ENCODE measurements at regions not wholly inside any gene's neighbourhood (a gene's known extent, or its start where the extent isn't known, plus 50 kb on each side); places are given as distances from the start of the nearest gene placed in this dataset.
A peak's percentile ranks its signal among the peaks of the same experiment; 100 is the strongest.

DNA sequence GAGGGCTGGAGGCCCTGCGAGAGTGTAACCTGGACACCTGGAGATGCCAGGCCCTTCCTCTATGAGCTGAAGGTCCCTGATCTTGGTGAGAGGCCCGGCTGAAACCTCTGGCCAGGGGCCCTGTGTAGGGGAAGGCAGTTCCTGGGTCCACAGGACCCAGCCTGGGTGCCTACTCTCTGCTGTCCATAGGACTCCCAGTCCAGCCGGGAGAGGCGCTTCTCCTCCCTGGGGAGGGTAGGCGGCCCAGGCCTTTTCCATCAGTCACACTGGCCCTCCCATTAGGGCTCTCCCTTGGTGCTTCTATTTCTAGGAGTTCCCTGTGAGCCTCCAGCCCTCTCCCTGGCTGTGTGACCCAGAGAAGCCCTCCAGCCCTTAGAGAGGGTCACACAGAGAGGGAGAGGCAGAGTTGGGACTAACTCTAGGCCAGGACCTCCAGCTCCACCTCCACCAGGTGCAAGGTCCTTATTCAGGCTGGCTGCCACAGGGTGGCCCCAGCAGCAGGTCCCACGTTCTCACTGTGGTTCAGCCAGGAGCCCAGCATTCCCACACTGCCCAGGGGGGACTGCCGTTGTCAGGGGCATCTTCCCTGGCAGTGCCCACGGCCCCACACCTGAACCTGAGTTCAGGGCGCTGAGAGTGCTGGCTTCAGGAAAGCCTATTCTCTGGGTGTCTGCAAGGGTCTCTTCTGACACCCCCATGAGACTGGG is 146.8 kb downstream of the SMAD6 start:
- no peak for DNase-seq

DNA sequence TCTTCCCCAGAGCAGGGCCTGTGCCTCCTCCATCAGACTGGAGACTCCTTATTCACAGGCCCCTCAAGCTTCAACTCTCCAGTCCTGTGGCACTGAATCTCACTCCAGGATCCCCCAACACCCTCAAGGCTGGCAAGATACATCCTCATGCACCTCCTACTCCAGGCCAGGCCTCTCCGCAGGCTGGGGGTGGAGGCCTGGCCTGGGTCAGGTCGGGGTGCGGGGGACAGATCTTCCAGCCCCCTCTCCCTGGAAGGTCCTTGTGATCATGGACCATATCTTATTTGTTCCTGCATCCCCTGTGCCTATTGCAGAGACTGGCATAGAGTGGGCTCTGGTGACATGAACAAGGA is 147.3 kb downstream of the SMAD6 start:
- no peak for DNase-seq

DNA sequence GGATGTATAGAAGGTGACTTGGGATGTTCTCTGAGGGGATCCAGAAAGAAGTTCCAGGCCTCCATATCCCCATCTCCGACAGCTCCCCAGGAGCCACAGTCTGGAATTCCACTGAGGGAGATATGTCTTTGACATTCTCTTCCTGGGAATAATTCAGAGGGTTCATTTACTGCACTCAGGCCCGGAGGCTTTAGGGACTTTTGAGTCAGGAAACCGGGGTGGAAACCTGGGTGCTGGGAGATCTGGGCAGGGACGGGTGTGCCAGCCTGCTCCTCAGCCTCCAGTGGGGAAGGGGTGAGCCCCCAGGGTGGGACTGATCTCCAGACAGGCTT is 147.7 kb downstream of the SMAD6 start:
- no peak for DNase-seq

DNA sequence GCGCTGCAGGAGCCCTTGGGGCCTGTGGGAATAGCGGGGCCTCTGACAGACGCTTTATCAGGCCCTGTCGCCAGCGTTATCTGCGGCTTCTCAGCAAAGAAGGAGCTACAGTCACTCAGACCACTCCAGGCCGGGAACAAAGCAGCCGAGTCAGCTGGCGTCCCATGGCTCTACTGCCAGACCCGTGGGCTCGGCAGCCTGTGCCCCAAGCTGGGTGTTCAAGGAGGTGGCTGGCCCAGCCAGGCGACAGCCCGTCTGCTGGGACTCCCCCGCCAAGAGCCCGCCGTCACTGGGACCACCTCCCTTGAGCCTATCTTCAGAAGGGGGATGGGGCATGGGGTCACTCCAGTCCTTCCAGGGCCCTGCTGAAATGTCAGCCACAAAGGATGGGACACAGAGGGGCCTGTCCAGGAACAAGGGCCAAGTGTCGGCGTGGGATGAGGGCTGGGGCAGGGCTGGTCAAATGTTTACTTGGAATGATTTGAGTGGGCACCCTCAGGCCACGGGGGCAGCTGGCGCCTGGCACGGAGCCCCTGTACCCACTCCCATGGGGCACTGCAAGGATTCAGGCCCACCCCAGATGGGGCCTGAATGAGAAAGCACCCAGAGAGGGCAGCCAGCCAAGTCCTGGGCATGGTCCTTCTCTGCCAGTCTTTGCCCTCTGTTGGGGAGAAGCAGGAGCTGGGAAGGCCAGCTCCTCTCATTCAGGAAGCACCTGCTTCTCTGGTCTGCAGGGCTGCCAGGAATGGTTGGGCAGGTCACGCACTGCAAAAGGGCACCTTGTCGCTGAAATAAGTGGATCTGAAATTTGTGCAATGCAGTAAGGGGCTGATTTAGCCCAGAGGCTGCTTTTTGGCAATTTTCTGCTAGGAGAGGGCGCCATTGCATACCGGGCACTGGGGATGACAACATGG is 148.3 kb downstream of the SMAD6 start:
- no peak for DNase-seq

GRCh38 chr15:66850996-66851310 is 148.9 kb downstream of the SMAD6 start:
- no peak for DNase-seq

- DNase-seq = peak; percentile 87
Observed at GRCh38 chr15:66851311-66852063, 149.5 kb downstream of the SMAD6 start.

DNA sequence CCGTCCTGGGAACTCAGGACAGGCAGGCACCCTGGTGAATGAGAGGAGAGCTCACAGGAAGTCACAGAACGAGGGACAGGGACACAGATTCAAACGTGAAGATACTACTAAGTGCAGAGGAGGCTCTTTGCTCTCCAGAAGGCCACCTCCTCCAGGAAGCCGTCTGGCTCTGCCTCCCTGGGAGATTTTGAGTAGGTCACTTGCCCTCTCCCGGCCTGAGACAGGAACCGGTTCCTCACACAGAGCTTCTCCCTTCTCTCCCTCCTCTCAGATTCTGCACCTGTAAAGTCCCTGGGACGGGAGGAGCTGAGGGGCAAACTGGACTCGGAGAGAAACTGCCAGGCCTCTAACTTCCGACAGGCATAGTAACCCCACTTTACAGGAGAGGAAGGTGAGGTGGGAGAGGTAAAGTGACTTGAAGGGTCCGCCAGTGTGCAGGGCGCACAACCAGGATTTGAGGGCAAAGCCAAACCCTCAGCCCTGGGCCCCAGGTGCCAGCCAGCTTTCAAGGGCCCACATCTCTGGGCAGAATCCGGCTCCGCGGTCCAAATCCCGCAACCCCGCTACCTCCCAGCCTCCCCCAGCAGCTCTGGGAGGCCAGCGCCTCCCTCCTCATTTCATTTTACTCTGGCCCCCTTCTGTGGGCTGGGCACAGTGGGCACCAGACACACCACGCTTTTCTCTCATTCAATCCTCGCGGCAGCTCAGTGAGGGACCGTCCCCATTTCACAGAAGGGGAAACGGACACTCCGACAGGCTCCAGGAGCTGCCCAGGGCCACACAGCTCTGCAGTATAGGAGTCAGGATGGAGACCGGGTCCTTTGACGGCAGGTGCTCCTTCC is 150.2 kb downstream of the SMAD6 start:
- DNase-seq = no peak

DNA sequence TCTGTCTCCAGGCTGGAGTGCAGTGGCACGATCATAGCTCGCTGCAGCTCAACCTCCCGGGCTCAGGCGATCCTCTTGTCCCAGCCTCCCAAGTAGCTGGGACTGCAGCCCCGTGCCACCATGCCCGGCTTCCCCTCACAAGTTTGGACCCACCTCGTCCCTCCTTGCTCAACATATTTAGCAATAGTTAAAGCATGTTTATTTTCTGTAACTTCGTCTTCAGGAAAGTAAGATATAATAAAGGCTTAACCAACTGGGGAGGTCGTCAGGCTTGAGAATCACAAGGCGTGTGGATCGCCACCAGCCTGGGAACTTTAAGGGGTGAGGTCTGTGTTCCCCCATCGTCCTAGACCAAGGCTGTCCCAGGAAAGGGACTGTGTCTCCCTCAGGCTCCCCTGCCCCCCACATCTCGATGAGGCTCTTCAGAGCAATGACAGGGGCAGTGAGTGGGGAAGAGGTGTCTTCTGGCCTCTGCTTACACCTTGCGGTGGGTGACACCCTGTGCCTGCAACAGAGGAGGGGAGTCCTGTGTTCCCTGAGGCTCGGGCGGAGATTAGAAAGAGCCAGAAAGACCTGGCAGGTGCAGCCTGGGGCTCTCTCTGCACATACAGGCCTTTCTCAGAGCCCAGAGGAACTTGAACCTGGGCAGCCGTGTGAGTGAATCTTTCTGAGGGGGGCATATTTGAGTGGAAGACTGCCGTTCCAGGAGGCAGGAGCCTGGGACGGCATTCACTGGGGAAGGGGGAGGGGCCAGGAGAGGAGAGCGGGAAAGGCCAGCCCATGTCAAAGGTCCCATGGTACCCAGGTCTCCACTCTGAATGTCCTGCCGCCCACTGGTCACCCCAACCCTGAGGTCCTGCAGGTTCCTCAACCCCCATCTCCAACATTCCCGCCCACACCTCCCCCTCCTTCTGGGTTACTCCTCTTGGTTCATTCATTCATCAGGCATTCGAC is 152.3 kb downstream of the SMAD6 start:
- no peak for DNase-seq

- no peak for DNase-seq
Observed at GRCh38 chr15:66855041-66855440, 153.0 kb downstream of the SMAD6 start.

- DNase-seq = no peak
Observed at GRCh38 chr15:66857694-66858093, 155.7 kb downstream of the SMAD6 start.

- DNase-seq = no peak
Observed at GRCh38 chr15:66858423-66859207, 156.6 kb downstream of the SMAD6 start.

GRCh38 chr15:66859688-66860253 is 157.7 kb downstream of the SMAD6 start:
- no peak for DNase-seq

- no peak for DNase-seq
Observed at GRCh38 chr15:66860844-66861243, 158.8 kb downstream of the SMAD6 start.

- DNase-seq = no peak
Observed at GRCh38 chr15:66862111-66862939, 160.3 kb downstream of the SMAD6 start.

DNA sequence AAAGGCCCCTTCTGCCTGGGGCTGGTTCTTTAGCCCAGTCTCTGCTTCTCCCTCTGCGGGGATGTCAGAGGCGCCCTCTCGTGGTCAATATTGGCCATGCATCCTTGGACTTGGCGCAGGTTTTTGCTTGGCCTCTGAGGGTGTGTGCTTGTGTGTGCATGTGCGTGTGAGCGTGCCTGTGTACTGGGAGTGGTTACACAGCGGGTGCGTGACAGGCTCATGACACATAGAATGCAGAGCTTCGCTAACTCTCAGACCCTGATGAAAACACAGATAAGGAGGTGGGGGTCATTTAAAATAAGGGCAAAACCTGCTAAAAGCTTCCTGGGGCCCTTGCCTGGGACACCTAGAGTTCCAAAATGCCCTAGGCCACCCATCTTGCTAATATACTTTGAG is 160.9 kb downstream of the SMAD6 start:
- peak; percentile 82 for DNase-seq

GRCh38 chr15:66863390-66864085 is 161.5 kb downstream of the SMAD6 start:
- DNase-seq = no peak

DNA sequence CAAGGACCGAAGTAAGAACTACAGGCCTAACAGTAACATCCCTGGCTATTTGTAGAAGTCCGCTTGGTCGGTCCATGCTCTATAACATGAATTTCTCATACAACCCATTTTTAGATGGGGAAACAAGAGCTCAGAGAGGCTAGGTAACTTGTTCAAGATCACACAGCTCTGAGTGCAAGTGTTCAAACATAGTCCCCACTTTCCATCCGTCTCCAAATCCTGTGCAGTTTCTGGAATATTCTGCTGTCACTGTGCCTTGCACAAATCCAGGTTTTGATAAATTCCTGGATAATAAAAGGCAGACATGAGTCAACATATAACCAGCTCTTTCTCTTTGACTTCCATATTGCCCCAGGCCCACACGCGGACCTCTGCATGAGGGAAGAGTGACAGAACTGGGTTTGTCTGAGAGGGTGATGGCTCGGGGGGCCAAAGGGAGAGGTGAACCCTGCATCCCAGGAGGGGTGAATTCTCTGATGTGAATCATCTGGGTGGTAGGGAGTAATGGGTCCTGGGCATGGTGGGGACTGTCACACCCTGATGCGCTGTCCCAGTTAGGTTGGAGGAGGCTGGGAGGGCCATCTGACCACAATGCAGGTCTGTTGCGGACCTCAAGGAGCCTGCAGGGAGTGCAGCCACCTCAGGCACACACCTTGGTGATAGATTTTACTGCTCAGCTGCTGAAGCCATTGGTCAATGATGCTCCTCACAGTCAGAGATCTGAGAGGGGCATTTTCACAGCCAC is 162.2 kb downstream of the SMAD6 start:
- no peak for DNase-seq

GRCh38 chr15:66864871-66865281 is 162.8 kb downstream of the SMAD6 start:
- DNase-seq = no peak
